HPDE6-E6E7 (cell line): ENCODE measurements at regions not wholly inside any gene's neighbourhood (a gene's known extent, or its start where the extent isn't known, plus 50 kb on each side); places are given as distances from the start of the nearest gene placed in this dataset.

Experiments
- DNase-seq: peaks from one replicate; pipeline ENCODE4 v3.0.0; 2011; ENCODE audit warnings: missing footprints; ENCODE audit errors: extremely low spot score

- no peak for DNase-seq
Observed at GRCh38 chr1:239008568-239008967, 377.8 kb upstream of the CHRM3 start.

DNA sequence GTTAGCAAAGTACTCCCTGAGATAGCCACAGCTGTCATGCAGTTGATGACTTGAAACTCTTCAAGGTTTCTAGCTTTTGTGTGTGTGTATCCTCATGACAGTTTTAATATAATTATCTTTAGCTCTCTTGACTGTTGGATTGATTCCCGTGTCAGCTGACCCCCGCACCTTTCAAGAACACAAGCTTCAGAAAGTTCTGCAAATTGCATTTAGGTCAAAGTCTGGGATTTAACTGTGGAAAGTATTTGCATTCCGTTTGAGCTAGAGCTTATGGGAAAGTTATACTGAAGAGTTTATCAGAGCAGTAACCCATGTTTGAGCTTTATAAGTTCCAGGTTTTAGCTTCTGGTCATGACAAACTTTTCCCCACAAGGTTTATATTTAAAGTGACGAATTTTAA is 380.1 kb upstream of the CHRM3 start:
- no peak for DNase-seq

DNA sequence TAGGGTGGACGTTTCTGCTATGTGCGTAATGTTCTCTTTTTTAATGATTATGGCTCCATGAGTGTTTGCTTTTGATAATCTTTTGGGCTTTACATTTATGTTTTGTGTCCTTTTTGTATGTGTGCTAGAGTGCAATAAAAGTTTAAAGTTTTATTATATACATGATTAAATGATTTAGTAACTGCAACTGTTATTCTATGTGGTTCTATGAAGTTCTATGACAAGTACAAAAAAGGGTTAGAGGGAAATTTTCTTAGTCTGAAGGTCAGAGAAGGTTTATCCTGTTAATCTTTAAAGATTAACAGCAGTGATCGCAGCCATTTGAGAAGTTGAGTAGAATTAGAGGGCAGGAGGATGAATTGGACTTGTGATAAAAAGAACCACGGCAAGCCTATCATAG is 386.4 kb upstream of the CHRM3 start:
- no peak for DNase-seq

DNA sequence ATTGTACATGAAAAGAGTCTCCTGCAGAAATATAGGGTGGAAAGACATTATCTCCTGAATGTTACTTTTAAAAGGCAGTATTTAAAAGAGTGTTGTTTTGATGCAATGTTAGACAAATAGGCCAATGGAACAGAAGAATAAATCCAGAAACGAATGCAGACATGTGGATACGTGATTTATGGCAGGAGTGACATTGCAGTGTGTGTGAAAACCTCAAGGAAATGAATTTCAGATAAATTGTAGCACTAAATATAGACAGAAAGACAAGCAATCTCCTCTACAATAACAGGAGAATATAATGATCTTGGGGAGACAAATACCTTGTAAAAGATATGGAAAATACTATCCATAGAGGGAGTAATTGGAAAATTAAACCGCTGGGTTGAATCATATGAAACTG is 387.8 kb upstream of the CHRM3 start:
- DNase-seq: no peak

- no peak for DNase-seq
Observed at GRCh38 chr1:238991765-238992495, 394.4 kb upstream of the CHRM3 start.

DNA sequence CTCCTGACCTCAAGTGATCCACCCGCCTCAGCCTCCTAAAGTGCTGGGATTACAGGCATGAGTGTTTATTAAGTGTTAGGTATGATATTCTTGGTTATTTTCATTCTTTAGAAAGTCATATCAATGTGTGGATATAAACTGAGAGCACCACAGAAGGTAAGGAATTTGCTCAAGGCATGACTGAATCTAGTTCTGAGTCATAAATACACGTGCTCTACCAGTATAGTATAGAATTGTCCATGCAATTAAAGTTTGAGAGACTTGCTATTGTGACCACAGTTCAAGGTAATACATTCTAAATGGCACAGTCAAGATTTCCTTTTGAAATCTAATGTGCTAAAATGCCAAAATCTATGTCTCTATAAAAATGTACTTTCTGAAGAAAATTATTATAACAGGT is 401.1 kb upstream of the CHRM3 start:
- no peak for DNase-seq

DNA sequence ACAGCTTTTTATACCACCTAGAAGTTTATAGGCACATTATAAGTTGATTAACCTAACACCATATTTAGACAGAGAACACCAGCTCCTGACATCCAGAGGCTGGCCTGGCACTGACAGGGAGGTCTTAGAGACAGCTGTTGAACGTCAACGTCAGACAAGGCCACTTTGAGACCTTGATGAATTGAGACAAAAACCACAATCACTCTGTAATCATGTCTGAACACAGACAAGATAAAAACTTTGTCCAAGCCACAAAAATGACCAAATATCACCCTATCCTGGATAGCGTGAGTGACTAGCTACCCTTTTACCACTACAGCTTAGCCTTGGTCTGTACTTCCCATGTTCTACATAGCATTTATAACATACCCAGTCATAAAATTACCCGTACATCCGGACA is 403.6 kb upstream of the CHRM3 start:
- DNase-seq: no peak

GRCh38 chr1:238981317-238981933 is 404.9 kb upstream of the CHRM3 start:
- DNase-seq: no peak

DNA sequence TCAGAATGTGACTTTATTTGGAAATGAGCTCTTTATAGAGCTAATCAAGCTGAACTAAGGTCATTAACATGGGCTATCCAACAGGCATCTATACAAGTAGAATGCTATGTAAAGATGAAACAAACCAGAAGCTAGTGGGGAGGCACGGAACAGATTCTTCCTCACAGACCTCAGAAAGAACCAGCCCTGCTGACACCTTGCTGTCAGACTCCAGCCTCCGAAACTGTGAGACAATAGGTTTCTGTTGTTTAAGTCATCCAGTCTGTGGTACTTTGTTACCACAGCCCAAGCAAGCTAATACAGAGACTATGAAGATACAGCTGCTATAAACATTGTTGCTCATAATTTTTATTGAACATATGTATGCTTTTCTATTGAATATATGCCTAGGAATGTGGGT is 406.3 kb upstream of the CHRM3 start:
- DNase-seq: no peak

DNA sequence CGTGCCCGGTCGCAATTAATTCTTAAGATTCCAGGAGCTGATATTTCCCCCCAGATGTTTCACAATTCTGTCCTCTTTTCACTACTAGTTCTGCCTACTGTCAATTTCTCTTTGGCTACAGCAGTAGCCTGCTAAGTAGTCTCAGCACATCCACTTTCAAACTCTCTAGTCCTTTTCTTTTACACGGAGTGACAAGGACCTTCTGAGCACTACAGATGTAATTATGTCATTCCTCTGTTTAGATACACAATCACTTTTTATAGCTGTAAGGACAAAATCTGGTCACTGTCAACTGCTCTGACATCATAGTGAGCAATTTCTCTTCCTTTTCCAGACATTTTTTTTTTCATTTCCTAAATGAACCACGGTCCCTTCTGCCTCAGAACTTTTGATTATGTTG is 421.7 kb upstream of the CHRM3 start:
- DNase-seq: no peak

DNA sequence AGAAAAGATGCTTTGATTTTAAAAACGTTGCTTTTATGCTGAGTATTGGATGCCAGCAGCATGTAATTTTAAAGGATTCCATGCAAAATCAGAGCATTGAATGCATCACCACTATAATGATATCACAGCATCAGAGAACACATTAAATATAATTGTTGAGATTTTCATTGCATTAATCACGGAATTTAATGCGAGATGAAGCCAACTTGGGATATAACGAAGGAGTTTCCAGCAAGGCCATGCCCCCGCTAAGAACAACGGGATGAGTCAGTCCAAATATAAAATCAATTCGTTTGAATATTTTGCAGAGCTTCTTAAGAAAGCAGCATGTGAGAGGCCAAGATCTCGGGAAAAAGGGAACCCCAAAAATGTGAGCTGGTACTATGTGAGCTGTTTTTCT is 423.4 kb upstream of the CHRM3 start:
- DNase-seq: no peak

DNA sequence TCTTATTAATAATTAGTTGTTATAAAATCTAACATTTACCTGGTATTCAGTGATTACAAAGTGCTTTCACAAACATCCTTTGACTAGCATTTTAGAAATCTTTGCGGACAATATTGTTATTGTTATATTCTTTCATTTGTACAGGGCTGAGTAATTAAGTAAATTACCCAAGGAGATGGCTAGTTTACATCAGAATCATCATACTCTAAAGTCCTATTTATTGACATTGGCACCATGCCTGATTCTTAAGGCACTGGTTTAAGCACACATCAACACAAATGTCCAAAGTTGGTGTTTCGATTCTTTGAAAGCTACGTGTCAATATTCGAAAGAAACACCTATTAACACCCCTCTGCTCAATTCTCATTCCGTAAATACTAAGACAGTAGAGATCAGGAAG is 424.6 kb upstream of the CHRM3 start:
- no peak for DNase-seq

DNA sequence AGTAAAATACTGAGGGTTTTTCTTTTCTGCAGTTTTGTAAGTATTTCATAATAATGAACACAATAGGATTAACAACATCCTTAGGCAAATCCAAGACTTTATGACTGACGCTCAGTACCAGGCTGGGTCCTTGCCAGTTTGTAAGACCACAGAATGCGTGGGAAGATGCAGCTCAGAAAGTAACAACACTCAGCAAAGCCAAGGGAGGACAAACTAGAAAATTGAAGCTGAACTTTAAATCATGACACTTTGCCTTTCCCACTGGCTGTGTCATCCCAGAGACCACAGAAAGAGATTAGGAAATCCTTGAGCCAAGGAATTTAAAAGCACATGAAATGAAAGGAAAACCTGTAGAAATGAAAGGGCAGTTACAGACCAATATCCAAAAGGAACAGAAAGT is 426.3 kb upstream of the CHRM3 start:
- DNase-seq: peak; percentile 2

GRCh38 chr1:238955934-238956333 is 430.4 kb upstream of the CHRM3 start:
- DNase-seq: no peak

GRCh38 chr1:238954865-238955264 is 431.5 kb upstream of the CHRM3 start:
- no peak for DNase-seq

DNA sequence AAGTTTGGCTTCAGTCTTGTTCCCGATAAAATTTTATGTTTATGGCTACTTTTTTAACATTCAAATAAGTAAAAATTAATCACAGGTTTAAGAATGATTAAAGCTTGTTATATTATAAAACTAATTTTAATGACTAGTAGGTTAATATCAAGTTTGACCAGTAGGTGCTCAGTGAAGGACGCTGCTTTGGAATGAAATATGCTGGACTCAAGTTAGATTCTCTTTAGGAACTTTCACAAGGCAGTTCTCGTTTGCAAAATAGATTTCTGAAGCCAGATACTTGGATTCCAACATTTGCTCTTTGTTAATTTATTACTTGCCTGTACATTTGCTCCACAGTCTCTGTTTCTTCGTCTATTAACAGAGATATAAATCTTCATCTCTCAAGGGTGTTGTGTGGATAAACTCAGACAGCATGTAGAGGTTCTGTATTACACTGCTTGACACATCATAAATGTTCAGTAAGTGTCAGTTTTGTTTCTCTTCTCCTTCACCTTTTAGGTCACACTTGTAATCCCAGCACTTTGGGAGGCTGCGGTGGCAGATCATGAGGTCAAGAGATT is 432.8 kb upstream of the CHRM3 start:
- no peak for DNase-seq

DNA sequence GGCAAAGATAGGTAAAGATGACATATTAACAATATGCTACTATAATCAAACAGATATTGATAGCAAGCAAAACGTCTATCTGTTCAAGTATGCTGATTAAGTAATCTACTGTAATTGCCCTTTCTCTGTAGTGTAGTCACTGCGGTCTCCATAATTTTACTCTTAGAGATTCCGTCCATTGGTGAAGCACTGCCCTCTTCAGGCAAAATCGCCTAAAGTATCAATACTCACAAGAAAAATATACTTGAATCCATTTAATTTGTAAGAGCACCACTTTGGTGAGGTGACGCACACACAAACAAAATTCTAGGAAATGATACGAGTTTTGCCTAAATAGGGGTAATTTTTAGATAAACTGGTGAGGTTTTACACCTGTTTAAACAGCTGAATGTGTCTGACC is 434.6 kb upstream of the CHRM3 start:
- DNase-seq: peak; percentile 13

DNA sequence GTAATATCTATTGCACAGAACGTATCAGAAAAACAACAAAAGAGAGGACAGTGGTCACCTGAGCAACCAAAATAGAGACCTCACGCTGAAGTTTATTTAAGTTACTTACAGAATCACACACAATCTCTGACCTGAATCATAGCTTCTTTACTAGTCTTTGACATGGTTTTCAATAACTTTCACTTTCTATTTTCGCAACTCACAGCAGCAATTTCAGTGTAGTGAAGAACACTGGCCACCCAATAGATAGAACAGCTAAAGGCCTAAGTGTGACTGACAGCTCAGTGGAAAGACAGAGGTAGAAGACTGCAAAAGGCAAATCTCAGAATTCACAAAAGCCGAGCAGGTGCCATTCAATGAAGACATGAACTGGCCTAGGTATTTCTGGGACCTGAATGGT is 435.6 kb upstream of the CHRM3 start:
- DNase-seq: no peak

GRCh38 chr1:238950017-238950416 is 436.4 kb upstream of the CHRM3 start:
- no peak for DNase-seq

DNA sequence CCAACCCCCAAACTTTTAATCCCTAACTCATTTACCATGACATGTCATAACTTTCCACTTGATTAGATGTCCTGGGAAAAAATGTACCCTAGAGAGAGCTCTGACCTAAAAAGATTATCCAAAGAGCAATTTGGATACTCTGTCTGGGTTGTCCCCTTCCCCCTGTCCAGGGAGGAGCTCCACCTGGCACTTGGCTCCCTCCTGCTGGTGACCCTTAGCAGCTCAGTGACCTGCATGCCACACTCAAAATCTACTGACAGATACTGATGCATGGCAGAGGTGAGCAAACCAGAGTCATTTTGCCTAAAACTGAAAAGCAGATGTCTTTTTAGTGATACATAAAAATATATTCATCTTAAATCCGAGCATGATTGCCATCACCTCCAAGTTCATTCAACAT is 442.3 kb upstream of the CHRM3 start:
- no peak for DNase-seq

- no peak for DNase-seq
Observed at GRCh38 chr1:238927899-238928298, 458.5 kb upstream of the CHRM3 start.

DNA sequence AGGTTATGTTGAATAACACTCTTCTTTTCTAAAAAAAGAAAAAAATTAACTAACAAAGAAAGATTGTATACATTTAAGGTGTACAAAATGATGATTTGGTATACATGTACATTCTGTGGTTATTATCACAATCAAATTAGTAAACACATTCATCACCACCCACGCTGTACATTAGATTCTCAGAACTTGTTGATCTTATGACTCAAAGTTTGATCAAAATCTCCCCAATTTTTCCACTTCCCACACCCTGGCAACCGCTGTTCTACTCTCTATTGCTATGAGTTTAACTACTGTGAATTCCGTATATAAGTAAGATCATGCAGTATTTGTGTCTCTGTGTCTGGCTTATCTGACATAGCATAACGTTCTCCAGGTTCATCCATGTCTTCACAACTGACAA is 469.5 kb upstream of the CHRM3 start:
- no peak for DNase-seq

DNA sequence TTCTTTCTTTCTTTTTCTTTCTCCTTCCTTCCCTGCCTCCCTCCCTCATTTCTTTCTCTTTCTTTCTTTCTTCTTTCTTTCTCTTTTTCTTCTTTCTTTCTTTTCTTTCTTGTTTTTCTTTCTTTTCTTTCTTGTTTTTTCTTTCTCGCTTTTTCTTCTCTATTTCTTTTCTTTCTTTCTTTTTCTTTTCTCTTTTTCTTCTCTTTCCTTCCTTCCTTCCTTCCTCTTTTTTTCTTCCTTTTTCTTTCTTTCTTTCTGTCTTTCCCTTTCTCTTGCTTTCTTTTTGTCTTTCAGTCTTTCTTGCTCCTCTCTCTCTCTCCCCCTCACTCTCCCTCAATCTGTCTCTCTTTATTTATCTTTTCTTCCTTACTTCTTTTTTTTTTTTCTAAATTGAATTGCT is 472.0 kb upstream of the CHRM3 start:
- DNase-seq: no peak

GRCh38 chr1:238913210-238913609 is 473.2 kb upstream of the CHRM3 start:
- no peak for DNase-seq
